NCI-H1930 (cell line): ENCODE measurements at regions not wholly inside any gene's neighbourhood (a gene's known extent, or its start where the extent isn't known, plus 50 kb on each side); places are given as distances from the start of the nearest gene placed in this dataset.
A peak's percentile ranks its signal among the peaks of the same experiment; 100 is the strongest.

Experiments
- DNase-seq, 2 experiments: peaks; one replicate each; lab custom pipeline; 2025; lab: John Stamatoyannopoulos, UW

DNA sequence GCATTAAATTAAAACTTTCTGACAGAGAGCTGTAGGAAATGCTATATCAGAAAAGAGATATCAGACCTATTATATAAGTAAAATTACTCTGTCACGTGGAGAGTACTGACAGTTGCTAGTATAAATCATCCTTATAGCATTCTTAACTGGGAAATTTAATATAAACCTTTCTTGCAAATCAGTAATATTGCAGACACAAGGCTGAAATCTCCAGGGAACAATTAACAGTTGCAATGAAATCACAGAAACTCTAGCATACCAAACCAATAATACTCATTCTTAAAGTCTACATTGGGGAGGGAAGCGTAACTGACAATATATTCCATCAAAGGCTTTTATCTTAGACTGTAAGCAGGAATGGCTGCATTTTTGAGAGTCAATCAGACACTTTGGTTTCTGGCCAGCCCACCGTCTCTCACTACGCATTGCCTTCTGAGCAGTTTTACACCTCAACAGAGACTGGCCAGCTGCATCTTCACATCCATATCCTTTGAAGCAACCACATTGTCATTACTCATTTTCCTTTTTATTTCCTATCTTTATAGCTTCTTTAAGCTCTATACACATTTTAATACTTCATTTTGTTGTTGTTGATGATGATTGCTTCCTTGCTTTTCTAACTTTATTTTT, 536.0 kb upstream of the CDH2 start:
- DNase-seq = no peak

DNA sequence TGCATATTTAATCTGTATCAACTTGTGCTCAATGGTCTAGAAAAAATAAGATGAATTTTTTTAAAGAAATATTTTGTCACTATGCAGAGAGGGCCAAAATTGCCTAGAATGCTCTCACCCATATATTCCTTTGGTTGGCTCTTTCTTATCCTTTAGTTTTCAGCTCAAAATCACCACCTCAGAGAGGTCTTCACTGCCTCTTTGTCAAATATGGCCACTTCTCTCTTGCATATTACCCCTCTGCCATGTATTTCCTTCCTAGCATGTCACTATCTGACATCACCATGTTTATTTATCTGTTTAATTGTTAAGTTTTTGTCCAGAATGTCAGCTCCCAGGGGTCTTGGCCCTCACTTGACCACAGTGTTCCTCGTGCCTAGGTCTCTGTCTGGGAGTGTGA, 535.2 kb upstream of the CDH2 start:
- DNase-seq = no peak

GRCh38 chr18:28711096-28711495, 534.2 kb upstream of the CDH2 start:
- DNase-seq = no peak

GRCh38 chr18:28707006-28707405, 530.1 kb upstream of the CDH2 start:
- no peak for DNase-seq

DNA sequence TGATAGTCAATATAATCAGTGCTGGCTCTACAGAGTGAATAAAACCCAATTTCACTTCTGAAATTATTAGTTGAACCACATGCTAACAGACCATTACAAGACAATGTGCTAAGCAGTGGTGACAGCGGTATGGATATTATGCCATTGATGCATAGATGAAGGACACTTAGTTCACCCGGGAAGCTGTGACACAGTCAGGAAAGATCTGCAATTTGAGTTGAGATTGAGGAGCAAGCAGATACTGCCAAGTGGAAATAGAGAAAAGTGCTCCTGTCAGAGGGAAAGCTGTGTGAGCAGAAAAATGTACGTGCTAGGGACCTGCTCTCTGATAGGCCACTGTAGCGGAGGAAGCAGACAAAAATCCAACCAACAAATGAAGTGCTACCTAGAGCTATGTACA, 529.5 kb upstream of the CDH2 start:
- no peak for DNase-seq

DNA sequence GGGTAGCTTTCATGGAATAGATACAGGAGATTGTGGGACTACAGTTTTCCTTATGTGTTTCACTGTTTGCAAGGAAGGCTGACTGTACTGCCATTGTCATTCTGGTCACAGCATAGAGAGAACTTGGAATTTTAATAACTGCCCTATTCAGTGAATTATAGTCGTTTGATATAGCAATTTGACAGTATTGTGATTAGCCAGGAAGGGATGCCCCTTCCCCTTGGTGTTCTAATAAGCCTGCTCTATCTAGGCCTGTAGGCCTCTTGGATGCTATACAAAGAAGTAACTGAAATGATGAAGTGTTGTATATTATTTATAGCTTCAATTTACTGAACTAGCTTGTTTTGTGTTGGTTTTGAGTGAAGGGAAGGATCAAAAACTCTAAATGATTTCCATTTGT, 528.6 kb upstream of the CDH2 start:
- no peak for DNase-seq

- DNase-seq = no peak
Observed at GRCh38 chr18:28692337-28692736, 515.4 kb upstream of the CDH2 start.

DNA sequence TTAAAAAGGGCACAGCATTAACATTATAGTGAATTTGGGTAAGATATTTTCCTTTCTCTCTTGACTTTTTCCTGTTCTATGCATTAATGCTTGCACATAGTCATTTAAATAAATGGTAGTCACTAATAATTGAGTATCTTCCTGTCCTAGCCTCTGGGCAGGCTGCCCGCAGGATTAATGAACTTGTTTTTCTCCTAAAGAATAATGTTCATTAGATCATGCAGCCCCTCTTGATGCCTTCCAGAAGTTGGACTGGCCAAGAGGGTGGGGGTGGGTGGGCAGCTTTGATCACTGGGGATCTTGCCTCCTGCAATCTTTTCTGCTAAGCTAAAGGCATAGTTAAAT, 514.5 kb upstream of the CDH2 start:
- DNase-seq = no peak

DNA sequence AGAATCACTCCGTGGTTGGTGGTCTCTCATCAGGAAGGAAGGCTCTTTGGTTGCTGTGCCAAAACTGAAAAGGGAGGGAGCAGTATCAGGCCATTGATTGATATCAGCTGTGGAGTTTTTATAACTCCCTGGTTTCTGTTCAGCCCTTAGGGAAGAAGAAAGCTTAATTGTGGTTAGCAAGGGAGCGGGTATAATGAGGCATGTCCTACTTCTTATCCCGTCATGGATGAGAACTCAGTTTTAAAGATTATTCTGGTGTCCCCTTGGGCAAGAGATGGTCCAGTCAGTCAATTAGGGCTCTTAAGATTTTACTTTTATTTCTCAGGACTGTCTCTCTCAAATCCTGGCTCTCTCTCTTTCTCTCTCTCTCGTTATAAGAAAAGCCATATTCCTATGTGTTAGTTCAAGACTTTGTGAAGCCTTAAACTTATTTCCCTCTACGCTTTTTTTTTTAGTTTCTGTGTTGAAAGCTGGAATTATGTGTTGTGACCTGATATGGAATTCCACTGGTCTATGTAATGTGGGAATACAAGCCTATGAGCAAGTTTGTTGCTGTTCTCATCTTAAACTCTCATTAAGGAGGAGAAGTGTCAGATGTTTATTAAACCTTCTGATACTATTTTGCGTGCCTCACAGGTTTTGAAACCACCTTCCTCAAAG, 514.0 kb upstream of the CDH2 start:
- DNase-seq = no peak

GRCh38 chr18:28690100-28690499, 513.2 kb upstream of the CDH2 start:
- no peak for DNase-seq

DNA sequence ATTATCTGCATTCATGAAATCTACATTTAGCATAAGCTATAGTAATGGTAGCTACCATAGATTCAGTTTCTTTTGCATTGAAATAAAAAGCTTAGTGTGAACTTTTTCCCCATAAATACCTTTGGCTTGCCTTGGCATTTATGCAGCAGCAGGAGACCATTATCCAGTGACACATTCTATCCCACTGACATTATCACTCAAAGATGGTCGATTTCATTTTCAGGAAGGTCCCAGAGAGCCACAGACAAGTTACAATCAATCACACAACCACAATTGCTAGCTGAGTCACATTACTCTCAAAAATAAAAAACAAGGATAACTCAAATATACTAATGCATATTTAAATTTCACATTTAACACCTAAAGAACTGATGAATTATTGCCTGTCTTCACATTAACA, 512.7 kb upstream of the CDH2 start:
- DNase-seq = no peak

DNA sequence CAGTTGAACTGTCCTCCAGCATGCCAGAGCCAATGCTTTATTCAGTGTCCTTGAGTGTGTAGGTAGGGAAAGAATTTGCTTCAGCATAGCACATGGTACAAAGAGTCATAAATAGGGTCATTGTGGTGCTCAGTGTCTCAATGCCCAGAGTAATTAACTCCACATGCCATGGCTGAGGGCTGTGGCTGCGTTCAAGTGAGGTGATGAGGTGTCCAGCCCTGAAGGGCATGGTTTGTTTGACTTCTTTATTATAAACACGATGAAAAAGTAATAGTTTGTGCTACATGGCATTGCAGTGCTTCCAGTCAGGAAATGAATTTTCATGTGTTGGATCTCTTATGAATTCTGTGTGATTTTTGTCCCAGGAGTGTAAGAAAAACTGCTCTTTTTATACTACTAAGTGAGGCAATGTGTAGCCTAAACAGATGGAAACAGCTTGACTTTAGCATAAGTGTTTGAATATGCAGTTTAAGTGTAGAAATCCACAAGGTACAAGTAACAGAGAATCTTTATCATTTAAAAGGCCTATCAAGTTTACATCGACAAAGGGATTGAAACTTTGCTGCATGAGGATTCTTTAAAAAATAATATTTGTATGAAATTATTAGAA, 507.9 kb upstream of the CDH2 start:
- DNase-seq = no peak

- DNase-seq = no peak
Observed at GRCh38 chr18:28682912-28683311, 506.0 kb upstream of the CDH2 start.

DNA sequence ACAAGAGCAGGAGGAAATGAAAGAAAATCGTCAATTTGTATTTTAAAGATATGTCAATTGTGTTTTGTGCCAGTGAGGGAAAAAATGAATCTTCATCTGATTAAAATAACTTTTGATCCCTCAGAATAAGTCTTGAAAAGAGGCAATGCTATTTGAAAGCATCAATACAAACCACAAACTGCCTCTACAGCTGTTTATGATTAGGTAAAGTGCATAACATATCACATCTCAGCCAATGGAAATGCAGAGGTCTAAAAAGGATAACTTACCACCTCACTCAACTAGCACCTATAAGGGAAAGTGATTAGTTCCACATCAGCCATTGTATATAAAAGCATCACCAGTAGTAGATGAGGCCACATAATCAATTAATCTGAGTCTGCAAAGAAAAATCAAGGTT, 492.2 kb upstream of the CDH2 start:
- DNase-seq = no peak

DNA sequence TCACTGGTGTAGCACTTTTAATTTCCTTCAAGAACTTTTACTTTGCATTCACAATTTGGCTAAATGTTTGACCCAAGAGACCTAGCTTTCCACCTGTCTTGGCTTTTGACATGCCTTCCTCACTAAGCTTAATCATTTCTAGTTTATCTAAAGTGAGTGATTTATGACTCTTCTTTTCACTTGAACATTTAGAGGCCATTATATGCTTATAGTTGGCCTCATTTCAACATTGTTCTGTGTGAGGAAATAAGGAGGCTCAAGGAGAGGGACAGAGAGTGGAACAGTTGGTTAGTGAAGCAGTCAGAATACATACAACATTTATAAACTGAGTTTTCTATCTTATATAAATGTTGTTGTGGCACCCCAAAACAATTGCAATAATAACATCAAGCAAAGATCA, 489.3 kb upstream of the CDH2 start:
- no peak for DNase-seq

GRCh38 chr18:28657961-28658360, 481.0 kb upstream of the CDH2 start:
- no peak for DNase-seq

DNA sequence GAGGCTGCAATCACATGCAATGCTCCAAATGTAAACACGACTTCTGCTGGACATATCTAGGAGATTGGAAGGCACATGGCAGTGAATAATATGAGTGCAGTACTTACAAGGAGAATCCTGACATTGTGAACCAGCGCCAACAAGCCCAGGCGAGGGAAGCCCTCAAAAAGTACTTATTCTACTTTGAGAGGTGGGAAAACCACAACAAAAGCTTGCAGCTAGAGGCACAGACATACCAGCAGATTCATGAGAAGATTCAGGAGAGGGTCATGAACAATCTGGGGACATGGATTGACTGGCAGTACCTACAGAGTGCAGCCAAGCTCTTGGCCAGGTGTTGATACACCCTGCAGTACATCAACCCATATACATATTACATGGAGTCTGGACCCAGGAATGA, 475.7 kb upstream of the CDH2 start:
- DNase-seq = no peak

GRCh38 chr18:28651298-28651697, 474.4 kb upstream of the CDH2 start:
- no peak for DNase-seq

DNA sequence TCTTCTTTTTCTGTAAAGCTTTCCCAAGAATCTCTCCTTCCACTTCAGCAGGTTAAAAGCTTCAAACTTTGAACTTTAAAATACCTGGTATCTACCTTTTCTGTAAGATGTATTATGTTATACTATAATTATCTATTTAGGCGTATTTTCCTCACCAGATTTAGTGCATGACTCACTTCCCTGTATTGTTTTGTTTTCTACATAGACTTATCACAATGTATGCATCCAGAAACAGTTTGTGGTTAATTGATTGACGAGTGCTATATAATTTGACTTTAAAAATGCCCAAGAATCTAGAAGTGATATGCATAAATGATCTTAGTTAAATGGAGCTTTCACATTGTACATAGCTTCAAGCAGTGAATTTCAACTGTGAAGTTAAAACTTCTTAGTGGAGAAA, 473.9 kb upstream of the CDH2 start:
- no peak for DNase-seq

GRCh38 chr18:28647961-28648360, 471.0 kb upstream of the CDH2 start:
- no peak for DNase-seq

DNA sequence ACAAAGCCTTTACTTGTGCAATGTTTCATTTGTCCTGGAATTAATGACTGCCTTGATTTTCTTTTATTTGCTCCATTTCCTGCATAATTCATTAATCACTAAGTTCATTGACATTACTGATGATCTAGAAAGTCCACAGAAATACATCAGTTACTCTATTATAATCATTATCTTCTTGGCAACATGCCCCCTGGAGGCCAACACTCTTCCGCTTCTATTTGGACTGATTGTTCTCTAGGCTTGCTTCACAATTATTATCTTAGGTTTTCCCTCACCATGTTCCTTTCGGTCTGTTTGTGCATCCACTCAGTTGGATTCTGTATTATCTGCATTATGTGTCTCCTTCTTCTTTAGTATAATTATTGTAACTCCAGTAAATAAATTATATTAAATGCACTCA, 461.0 kb upstream of the CDH2 start:
- peak; percentile 42 to 57 for DNase-seq

DNA sequence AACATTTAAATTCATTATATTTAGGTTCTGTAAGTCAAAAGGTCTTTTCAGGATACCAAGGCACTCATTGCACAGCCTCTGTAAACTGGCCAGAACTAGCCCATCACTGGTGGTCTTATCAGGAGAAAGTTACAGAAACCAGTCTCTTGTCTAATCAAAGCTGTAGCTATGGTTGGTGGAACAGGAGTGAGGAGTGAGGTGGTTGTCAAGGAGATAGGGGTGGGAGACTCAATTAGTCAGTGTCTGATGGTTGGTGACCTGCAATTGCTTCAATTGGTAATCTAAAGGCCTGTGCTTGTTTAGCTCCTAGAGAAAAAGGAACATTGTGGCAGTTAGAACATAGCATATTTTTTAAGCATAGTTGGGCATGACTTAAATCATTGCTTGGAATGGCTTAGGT, 458.6 kb upstream of the CDH2 start:
- DNase-seq = no peak

DNA sequence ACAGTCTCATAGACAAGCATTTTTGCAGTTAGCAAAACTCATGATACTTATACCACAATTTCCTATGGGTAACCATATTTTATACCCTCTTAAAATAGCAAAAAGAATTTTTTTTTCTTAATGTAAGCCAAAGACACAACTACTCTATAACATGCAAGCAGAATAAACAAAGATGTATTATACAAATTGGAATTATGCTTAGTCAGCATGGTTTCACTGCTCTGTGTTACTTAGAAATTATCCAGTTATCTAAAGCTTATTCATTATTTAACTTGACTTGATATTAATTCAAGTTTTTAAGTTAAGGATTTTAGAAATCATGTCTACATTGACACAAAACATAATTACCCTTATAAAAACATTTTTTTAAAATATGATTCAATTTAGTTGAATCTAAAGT, 449.8 kb upstream of the CDH2 start:
- no peak for DNase-seq

- no peak for DNase-seq
Observed at GRCh38 chr18:28607991-28608390, 431.1 kb upstream of the CDH2 start.
